ENCODE measurements at regions not wholly inside any gene's neighbourhood (a gene's known extent, or its start where the extent isn't known, plus 50 kb on each side); places are given as distances from the start of the nearest gene placed in this dataset.

GRCh38 chr3:68228856-68229255, 574.4 kb upstream of the SUCLG2 start:
- no peak overlapping the region for H3K9ac ChIP-seq (ENCODE audit: insufficient read depth, low read length, poor library complexity, severe bottlenecking)
- H3K36me3 Mint-ChIP-seq, result no peaks in the 10 kb centered on the region
- no peak overlapping the region for H3K4me3 ChIP-seq (replicated peaks in 1 of 3; ENCODE audit: low read depth in 2 of 3, low read length in 3 of 3)
- WGBS (ENCODE audit: insufficient coverage), result no CpG with 5 or more reads among the region's 1 CpG
- no peak overlapping the region for H3K27ac Mint-ChIP-seq
- no peaks in the 10 kb centered on the region for H3K4me1 Mint-ChIP-seq
- H3K4me2 ChIP-seq (replicated peaks; ENCODE audit: extremely low read depth, low read length, poor library complexity, severe bottlenecking), result no peak overlapping the region
- H4K20me1 ChIP-seq (ENCODE audit: insufficient read depth, low read length), result no peaks in the 10 kb centered on the region
- no peak overlapping the region for H3K4me3 Mint-ChIP-seq
- intact Hi-C loops (cut with micrococcal nuclease), result no loop called here
- no peak for DNase-seq
- no peaks in the 10 kb centered on the region for H3K36me3 ChIP-seq (replicated peaks in 1 of 2; ENCODE audit: control insufficient read depth in 1 of 2, insufficient read depth in 2 of 2, low read length in 2 of 2)
- no peak overlapping the region for H3K27ac ChIP-seq (ENCODE audit: low read depth in 1 of 2, low read length in 2 of 2)
- H3K9me3 Mint-ChIP-seq, result peaks cover 0 to 6% (median 0%) of the 10 kb centered on the region in 7 donors
- H3K9me3 ChIP-seq (replicated peaks in 1 of 2; ENCODE audit: control insufficient read depth in 1 of 2, insufficient read depth in 1 of 2, low read length in 2 of 2), result no peaks in the 10 kb centered on the region
- no peaks in the 10 kb centered on the region for H3K4me1 ChIP-seq (ENCODE audit: control insufficient read depth in 1 of 2, insufficient read depth in 2 of 2, low read length in 2 of 2)
- no peaks in the 10 kb centered on the region for H3K27me3 Mint-ChIP-seq (ENCODE audit: low read depth in 3 of 3)
- TF ChIP-seq, protein P1, sequence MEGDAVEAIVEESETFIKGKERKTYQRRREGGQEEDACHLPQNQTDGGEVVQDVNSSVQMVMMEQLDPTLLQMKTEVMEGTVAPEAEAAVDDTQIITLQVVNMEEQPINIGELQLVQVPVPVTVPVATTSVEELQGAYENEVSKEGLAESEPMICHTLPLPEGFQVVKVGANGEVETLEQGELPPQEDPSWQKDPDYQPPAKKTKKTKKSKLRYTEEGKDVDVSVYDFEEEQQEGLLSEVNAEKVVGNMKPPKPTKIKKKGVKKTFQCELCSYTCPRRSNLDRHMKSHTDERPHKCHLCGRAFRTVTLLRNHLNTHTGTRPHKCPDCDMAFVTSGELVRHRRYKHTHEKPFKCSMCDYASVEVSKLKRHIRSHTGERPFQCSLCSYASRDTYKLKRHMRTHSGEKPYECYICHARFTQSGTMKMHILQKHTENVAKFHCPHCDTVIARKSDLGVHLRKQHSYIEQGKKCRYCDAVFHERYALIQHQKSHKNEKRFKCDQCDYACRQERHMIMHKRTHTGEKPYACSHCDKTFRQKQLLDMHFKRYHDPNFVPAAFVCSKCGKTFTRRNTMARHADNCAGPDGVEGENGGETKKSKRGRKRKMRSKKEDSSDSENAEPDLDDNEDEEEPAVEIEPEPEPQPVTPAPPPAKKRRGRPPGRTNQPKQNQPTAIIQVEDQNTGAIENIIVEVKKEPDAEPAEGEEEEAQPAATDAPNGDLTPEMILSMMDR (IDR thresholded peaks at IDR 0.05), result no peak
- no peaks in the 10 kb centered on the region for H3K27me3 ChIP-seq (ENCODE audit: control insufficient read depth in 2 of 2, insufficient read depth in 2 of 2, low read length in 2 of 2)
- no peaks in the 10 kb centered on the region for H3K79me2 ChIP-seq (ENCODE audit: insufficient read depth, low read length)
- no peak overlapping the region for H2AFZ ChIP-seq (ENCODE audit: insufficient read depth, low read depth, low read length, poor library complexity, severe bottlenecking)

DNA sequence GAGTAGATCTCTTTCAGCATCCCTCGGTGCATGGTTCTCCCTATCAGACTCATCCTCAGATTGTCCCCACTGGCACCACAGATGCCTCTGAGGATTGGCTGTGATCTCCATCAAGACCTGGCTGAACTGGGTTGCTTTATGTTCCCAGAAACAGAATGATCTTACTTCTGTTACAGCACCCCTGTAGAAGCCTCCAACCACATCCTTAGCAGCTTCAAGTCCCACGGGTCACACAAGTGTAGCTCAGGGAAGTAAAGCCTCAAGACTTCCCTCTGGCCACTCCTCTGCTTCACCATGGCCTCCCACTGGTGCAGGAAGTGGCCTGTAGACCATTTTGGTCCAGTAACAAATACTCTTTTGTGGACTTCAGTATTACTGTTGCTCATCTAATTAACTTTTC, 566.4 kb upstream of the SUCLG2 start:
- no peak overlapping the region for H3K27ac Mint-ChIP-seq
- H3K4me1 ChIP-seq (ENCODE audit: control insufficient read depth in 1 of 2, insufficient read depth in 2 of 2, low read length in 2 of 2), result no peaks in the 10 kb centered on the region
- WGBS (ENCODE audit: insufficient coverage), result 40% methylated on average over 2 of the region's 2 CpGs

More for the DNA sequence above, 566.4 kb upstream of the SUCLG2 start:
- Histone ChIP-seq H4K20me1 (ENCODE audit: insufficient read depth, low read length) (no peaks in the 10 kb centered on the region), H3K36me3 (replicated peaks in 1 of 2; ENCODE audit: control insufficient read depth in 1 of 2, insufficient read depth in 2 of 2, low read length in 2 of 2) (no peaks in the 10 kb centered on the region), H3K27ac (ENCODE audit: low read depth in 1 of 2, low read length in 2 of 2) (no peak overlapping the region), H3K4me2 (replicated peaks; ENCODE audit: extremely low read depth, low read length, poor library complexity, severe bottlenecking) (no peak overlapping the region), H3K79me2 (ENCODE audit: insufficient read depth, low read length) (no peaks in the 10 kb centered on the region), H3K9ac (ENCODE audit: insufficient read depth, low read length, poor library complexity, severe bottlenecking) (no peak overlapping the region), H3K4me3 (replicated peaks in 1 of 3; ENCODE audit: low read depth in 2 of 3, low read length in 3 of 3) (no peak overlapping the region), H3K27me3 (ENCODE audit: control insufficient read depth in 2 of 2, insufficient read depth in 2 of 2, low read length in 2 of 2) (no peaks in the 10 kb centered on the region), H2AFZ (ENCODE audit: insufficient read depth, low read depth, low read length, poor library complexity, severe bottlenecking) (no peak overlapping the region), H3K9me3 (replicated peaks in 1 of 2; ENCODE audit: control insufficient read depth in 1 of 2, insufficient read depth in 1 of 2, low read length in 2 of 2) (no peaks in the 10 kb centered on the region)
- intact Hi-C loops (cut with micrococcal nuclease), result no loop called here
- peaks cover 0 to 2% (median 0%) of the 10 kb centered on the region in 7 donors for H3K9me3 Mint-ChIP-seq
- no peak for DNase-seq
- H3K36me3 Mint-ChIP-seq, result no peaks in the 10 kb centered on the region
- TF ChIP-seq, protein P1 (IDR thresholded peaks at IDR 0.05), result no peak
- H3K27me3 Mint-ChIP-seq (ENCODE audit: low read depth in 3 of 3), result no peaks in the 10 kb centered on the region
- H3K4me3 Mint-ChIP-seq, result no peak overlapping the region
- H3K4me1 Mint-ChIP-seq, result no peaks in the 10 kb centered on the region
